ENCODE measurements at regions not wholly inside any gene's neighbourhood (a gene's known extent, or its start where the extent isn't known, plus 50 kb on each side); places are given as distances from the start of the nearest gene placed in this dataset.

- TF ChIP-seq CHD2 (IDR thresholded peaks at IDR 0.05; ENCODE audit: low read length) (no peak), HDAC6 (IDR thresholded peaks at IDR 0.05; ENCODE audit: low read depth, low read length) (no peak), POLR2AphosphoS5 (IDR thresholded peaks at IDR 0.05; ENCODE audit: low read depth, low read length) (no peak), TEAD4 (IDR thresholded peaks at IDR 0.05; ENCODE audit: low read depth, low read length) (no peak), CTCF (IDR thresholded peaks at IDR 0.05; ENCODE audit: control extremely low read depth in 1 of 3, insufficient read depth in 1 of 3, low read depth in 1 of 3, low read length in 3 of 3) (no peak), JUN (IDR thresholded peaks at IDR 0.05; ENCODE audit: low read depth, low read length) (no peak), USF2 (IDR thresholded peaks at IDR 0.05; ENCODE audit: low read length) (no peak), POLR2A (IDR thresholded peaks at IDR 0.05; ENCODE audit: control extremely low read depth in 1 of 2, low read depth in 2 of 2, low read length in 2 of 2) (no peak), KDM1A (IDR thresholded peaks at IDR 0.05; ENCODE audit: borderline replicate concordance, low read length) (no peak), CHD1 (IDR thresholded peaks at IDR 0.05; ENCODE audit: low read depth, low read length) (no peak), TBP (IDR thresholded peaks at IDR 0.05; ENCODE audit: low read depth, low read length) (no peak), SIX5 (IDR thresholded peaks at IDR 0.05; ENCODE audit: low read depth, low read length) (no peak), POU5F1 (IDR thresholded peaks at IDR 0.05; ENCODE audit: low read depth, low read length) (no peak)
- TF ChIP-seq, protein P1, sequence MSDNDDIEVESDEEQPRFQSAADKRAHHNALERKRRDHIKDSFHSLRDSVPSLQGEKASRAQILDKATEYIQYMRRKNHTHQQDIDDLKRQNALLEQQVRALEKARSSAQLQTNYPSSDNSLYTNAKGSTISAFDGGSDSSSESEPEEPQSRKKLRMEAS (IDR thresholded peaks at IDR 0.05) = no peak
Measured at GRCh38 chr14:94884616-94885230, 114.8 kb upstream of the GSC start.

All from H1 (cell line).